H1 (cell line): ENCODE measurements at regions not wholly inside any gene's neighbourhood (a gene's known extent, or its start where the extent isn't known, plus 50 kb on each side); places are given as distances from the start of the nearest gene placed in this dataset.

Experiments used
- CHD7 ChIP-seq: fragments of 300-600 bp; sonication (generic); IDR thresholded peaks from 2 replicates; pipeline ENCODE4 v1.7.1; 2012; ENCODE audit warnings: low read length, moderate library complexity, mild to moderate bottlenecking, inconsistent platforms; ENCODE audit not compliant: insufficient replicate concordance
- EGR1 ChIP-seq: IDR thresholded peaks from 2 replicates; pipeline ENCODE4 v1.6.1; 2011; ENCODE audit warnings: low read depth, low read length, borderline replicate concordance
- GTF2F1 ChIP-seq: IDR thresholded peaks from 2 replicates; pipeline ENCODE4 v1.6.1; 2012; ENCODE audit warnings: low read depth, low read length, improper control_type of control experiment, borderline replicate concordance
- SIN3A ChIP-seq, 2 experiments: IDR thresholded peaks in 1 of 2; conservative IDR thresholded peaks in 1 of 2; 2 replicates each; pipeline ENCODE4 v1.6.1; 2011 to 2012; ENCODE audit warnings: low read length in 2 of 2, improper control_type of control experiment in 1 of 2, low read depth in 1 of 2, mild to moderate bottlenecking in 1 of 2
- SIX5 ChIP-seq: IDR thresholded peaks from 2 replicates; pipeline ENCODE4 v1.6.1; 2011; ENCODE audit warnings: mild to moderate bottlenecking, low read depth, low read length

- no peak for TF ChIP-seq CHD7
- TF ChIP-seq SIN3A (conservative IDR thresholded peaks at IDR 0.05 in 1 of 2, IDR thresholded peaks at IDR 0.05 in 1 of 2; ENCODE audit: low read depth in 1 of 2, low read length in 2 of 2) = no peak
- TF ChIP-seq EGR1 = no peak
- TF ChIP-seq GTF2F1 = no peak
- no peak for TF ChIP-seq SIX5
- TF ChIP-seq, all 59 proteins: peak for 0
These were observed 61.5 kb upstream of the EGLN3 start (continued) for GRCh38 chr14:34012369-34012768.
